ENCODE measurements at regions not wholly inside any gene's neighbourhood (a gene's known extent, or its start where the extent isn't known, plus 50 kb on each side); places are given as distances from the start of the nearest gene placed in this dataset.

GRCh38 chr3:107947203-107947602 is 143.6 kb downstream of the CD47 start:
- TF ChIP-seq CTCF (IDR thresholded peaks at IDR 0.05) (no peak), POLR2A (IDR thresholded peaks at IDR 0.05) (no peak), POLR2AphosphoS5 (IDR thresholded peaks at IDR 0.05) (no peak), EP300 (IDR thresholded peaks at IDR 0.05; ENCODE audit: low read depth) (no peak)

Data from transverse colon (tissue), 4 donors.